Urinary bladder (tissue), 3 donors: ENCODE measurements at regions not wholly inside any gene's neighbourhood (a gene's known extent, or its start where the extent isn't known, plus 50 kb on each side); places are given as distances from the start of the nearest gene placed in this dataset.

Experiments
- DNase-seq: peaks from one replicate; pipeline ENCODE4 v3.0.0-alpha.2; 2015; ENCODE audit errors: extremely low spot score
- H3K27ac ChIP-seq: one replicate; pipeline ENCODE4 v1.5.1; 2013; ENCODE audit warnings: low read depth, mild to moderate bottlenecking, moderate library complexity
- H3K36me3 ChIP-seq: one replicate; pipeline ENCODE4 v1.6.1; 2013; ENCODE audit warnings: mild to moderate bottlenecking, moderate library complexity; ENCODE audit not compliant: insufficient read depth
- H3K4me1 ChIP-seq: one replicate; pipeline ENCODE4 v1.6.1; 2013; ENCODE audit warnings: mild to moderate bottlenecking, moderate library complexity; ENCODE audit not compliant: insufficient read depth
- H3K4me3 ChIP-seq: one replicate; pipeline ENCODE4 v1.5.1; 2013; ENCODE audit warnings: low read depth, low read length
- WGBS: extraction: QIAGEN DNeasy Blood & Tissue Kit; methylation state at CpG from one replicate; pipeline ENCODE4 v1.1.7; 2013; 5-methylcytosine and 5-hydroxymethylcytosine counted together
- donor health status: healthy with polysubstance abuse.
- donor health status: healthy.

GRCh38 chr1:178639326-178639725, 85.7 kb upstream of the RALGPS2 start:
- H3K4me1 ChIP-seq: no peaks in the 10 kb centered on the region
- no peak overlapping the region for H3K4me3 ChIP-seq
- no peak overlapping the region for H3K27ac ChIP-seq
- H3K36me3 ChIP-seq: no peaks in the 10 kb centered on the region
- DNase-seq: no peak

DNA sequence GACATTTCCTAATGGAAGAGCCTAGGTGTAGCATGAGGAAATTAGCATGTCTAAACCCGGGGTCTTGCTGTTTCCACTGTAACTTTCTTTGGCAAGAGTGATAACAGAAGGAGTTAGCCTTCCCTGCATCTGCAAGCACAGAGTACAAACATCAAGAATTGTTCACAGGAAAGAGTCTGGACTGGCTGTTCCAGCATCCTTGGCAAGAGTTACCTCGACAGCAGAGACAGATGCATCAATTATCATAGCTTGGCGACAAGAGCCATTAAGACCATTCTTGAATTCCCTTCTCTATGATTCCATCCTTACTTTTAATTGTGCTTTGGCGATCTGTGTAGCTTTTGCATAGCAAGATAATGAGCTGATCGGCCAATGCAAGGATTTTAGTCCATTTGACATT, 82.8 kb upstream of the RALGPS2 start:
- Histone ChIP-seq H3K4me1 (no peaks in the 10 kb centered on the region), H3K4me3 (no peak overlapping the region), H3K36me3 (no peaks in the 10 kb centered on the region), H3K27ac (no peak overlapping the region)
- no peak for DNase-seq
- WGBS: 59% methylated on average over 5 of the region's 5 CpGs

DNA sequence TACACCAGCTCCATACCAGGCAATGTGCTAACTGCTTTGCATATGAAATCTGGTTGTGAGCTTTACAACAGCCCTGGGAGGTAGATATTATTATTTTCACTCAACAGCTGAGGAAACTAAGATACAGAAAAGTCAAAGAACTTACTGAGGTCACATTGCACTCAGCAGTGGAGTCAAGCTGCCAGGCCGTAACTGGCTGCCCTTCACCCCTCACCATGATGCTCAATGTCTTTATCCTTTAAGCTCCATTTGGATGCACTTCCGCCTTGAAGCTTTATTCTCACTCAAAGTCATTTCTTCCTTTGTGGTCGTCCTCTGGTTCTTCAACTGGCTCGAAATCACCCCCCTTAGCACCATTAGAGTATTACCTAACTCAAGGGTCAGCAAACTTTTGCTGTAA, 81.7 kb upstream of the RALGPS2 start:
- H3K36me3 ChIP-seq: no peaks in the 10 kb centered on the region
- no peak for DNase-seq
- H3K27ac ChIP-seq: no peak overlapping the region
- no peak overlapping the region for H3K4me3 ChIP-seq
- no peaks in the 10 kb centered on the region for H3K4me1 ChIP-seq
- WGBS: 95% methylated on average over 4 of the region's 4 CpGs

GRCh38 chr1:178643831-178644230, 81.2 kb upstream of the RALGPS2 start:
- no peak overlapping the region for H3K27ac ChIP-seq
- no peaks in the 10 kb centered on the region for H3K36me3 ChIP-seq
- WGBS: 87% methylated on average over 6 of the region's 6 CpGs
- no peak overlapping the region for H3K4me3 ChIP-seq
- H3K4me1 ChIP-seq: no peaks in the 10 kb centered on the region
- DNase-seq: no peak

- Histone ChIP-seq H3K4me1 (no peaks in the 10 kb centered on the region), H3K36me3 (no peaks in the 10 kb centered on the region), H3K4me3 (no peak overlapping the region), H3K27ac (no peak overlapping the region)
- WGBS: 26% methylated on average over 4 of the region's 4 CpGs
- no peak for DNase-seq
Measured at GRCh38 chr1:178644308-178645120, 80.5 kb upstream of the RALGPS2 start.

DNA sequence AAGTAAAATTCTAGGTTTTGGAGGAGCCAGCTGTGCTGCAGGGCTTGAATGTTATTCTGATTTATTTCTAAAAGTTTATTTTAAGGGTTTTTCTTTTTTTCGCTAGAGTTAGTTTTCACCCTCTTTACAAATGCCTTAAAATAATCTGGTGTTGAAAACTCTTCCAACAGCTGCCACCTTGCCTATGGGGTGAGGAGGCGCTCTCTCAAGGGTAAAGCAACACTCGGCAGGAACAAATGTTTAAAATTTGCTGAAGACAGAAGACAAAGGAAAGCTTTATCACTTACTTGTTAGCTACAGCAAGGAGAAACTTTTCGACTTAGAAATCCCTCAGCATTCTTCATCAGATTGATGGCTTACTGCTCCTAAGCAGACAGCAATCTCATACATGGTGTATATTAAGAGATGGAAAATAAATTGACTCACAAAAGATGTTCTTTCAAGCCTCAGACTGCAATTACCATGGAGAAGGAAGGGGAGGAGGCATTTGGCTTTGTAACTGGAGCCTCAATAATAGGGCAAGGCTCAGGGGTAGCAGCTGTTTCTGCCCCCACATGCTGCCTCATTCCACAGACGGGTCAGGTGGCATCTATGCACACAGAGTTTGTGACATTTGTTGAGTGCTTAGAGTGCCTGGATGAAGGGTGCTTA, 79.8 kb upstream of the RALGPS2 start:
- Histone ChIP-seq H3K27ac (no peak overlapping the region), H3K4me1 (no peaks in the 10 kb centered on the region), H3K36me3 (no peaks in the 10 kb centered on the region), H3K4me3 (no peak overlapping the region)
- 64% methylated on average over 5 of the region's 5 CpGs for WGBS
- DNase-seq: no peak

DNA sequence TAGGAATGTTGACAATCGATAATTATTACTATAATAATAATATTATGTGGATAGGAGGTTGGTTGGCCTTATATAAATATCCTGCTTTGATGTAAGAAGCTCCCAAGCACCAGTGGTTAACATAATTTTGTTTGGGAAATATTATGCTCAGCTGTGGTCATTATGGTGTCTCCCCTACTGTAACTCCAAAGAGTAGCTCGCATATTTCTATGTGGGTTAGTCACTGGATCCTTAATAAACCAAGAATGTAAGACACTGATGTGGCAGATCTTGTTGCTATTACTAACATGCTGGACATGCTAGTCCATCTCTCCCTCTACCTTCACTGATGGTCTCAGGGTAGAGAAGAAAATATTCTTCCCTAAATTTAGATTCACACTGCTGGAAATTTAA, 79.2 kb upstream of the RALGPS2 start:
- 81% methylated on average over 2 of the region's 2 CpGs for WGBS
- H3K4me3 ChIP-seq: no peak overlapping the region
- DNase-seq: no peak
- no peaks in the 10 kb centered on the region for H3K36me3 ChIP-seq
- no peaks in the 10 kb centered on the region for H3K4me1 ChIP-seq
- no peak overlapping the region for H3K27ac ChIP-seq

DNA sequence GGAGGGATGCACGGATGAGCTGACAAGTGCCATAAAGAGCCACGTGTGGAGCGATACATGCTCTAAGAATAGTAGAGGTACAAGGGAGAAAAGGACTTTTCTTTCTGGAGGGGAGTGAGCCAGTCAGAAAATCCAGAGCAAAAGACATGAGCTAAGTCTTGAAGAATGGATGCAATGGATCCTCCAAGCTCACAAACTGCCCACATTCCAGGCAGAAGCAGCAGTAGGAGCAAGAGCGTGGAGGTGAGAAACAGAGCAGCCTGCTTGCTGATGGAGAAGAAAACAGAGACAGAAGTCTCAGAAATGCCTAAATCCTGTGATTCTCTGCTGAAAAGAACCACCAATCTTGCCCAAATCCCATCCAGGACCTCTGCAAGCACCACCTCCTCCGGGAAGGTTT, 78.2 kb upstream of the RALGPS2 start:
- Histone ChIP-seq H3K4me3 (no peak overlapping the region), H3K4me1 (no peaks in the 10 kb centered on the region), H3K27ac (no peak overlapping the region), H3K36me3 (no peaks in the 10 kb centered on the region)
- 93% methylated on average over 5 of the region's 5 CpGs for WGBS
- no peak for DNase-seq

DNA sequence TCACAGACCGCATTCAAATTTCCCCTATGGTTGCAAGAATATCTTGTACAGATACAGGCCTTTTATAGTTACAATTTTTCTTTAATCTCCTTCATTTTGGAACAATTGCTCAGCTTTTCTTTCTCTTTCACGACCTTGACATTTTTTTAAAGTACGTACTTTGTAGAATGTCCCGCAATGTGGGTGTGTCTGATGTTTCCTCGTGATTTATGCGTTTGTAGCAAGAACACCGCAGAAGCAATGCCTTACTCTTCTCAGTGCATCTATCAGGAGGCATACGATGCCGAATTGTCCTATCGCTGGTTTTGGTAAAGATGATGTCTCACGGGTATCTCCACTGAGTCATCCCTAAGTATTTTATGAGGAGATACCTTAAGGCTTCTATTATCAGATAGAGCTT, 76.9 kb upstream of the RALGPS2 start:
- 94% methylated on average over 11 of the region's 11 CpGs for WGBS
- Histone ChIP-seq H3K27ac (no peak overlapping the region), H3K4me1 (no peaks in the 10 kb centered on the region), H3K36me3 (no peaks in the 10 kb centered on the region), H3K4me3 (no peak overlapping the region)
- no peak for DNase-seq

DNA sequence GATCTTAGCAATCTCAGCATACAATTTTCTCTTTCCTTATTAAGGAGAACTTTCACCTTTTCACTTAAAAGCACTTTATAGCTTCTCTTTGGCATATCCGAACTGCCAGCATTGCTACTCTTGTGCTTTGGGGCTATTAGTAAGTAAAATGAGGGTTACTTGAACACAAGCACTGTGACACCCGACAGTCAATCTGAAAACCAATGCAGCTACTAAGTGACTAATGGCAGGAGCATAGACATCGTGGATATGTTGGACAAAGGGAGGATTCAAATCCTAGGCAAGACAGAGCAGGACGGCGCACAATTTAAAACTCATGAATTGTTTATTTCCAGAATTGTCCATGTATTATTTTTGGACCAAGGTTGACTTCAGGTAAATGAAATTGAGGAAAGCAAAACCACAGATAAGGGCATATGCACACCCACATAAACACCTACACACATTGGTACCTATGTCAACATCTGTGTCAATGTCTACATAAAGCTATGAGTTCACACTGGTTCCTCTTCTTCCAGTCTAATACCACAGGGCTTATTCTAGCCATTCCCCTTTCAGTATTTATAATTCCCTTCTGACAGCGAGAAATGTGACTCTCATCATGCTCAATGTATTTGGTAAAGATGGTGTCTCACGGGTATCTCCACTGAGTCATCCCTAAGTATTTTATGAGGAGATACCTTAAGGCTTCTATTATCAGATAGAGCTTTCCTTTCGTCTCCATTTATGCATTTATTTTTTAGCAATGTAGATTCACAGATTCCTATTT, 75.3 kb upstream of the RALGPS2 start:
- no peak overlapping the region for H3K27ac ChIP-seq
- no peak overlapping the region for H3K4me3 ChIP-seq
- no peaks in the 10 kb centered on the region for H3K4me1 ChIP-seq
- H3K36me3 ChIP-seq: no peaks in the 10 kb centered on the region
- no peak for DNase-seq
- WGBS: 91% methylated on average over 8 of the region's 8 CpGs

DNA sequence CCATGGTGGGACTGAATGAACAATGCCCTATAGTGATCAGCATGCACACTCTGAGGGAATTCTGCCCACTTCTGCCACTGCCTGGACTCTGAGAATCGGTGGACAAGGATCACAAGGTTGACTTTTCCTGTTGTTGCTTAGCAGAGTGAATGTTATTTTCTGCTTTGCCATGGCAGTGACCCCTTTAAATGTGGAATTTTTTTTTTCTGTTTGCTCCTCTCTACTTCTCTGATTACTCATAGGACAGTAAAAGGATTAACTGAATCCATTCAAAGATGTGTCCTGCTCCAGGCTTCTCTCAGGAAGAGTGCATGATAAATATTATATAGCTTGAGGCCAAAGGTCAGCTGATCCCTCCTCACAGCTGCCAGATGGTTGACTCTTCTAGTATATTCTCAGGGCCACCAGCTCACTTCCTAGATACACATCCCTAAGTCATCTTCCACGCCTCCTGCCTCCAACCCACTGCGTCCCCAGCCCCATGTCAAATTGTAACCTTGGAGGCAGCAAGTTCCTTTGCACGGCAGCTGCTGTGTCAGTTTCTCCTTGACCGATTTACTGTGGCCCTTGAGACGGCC, 74.0 kb upstream of the RALGPS2 start:
- Histone ChIP-seq H3K27ac (no peak overlapping the region), H3K36me3 (no peaks in the 10 kb centered on the region), H3K4me3 (no peak overlapping the region), H3K4me1 (no peaks in the 10 kb centered on the region)
- DNase-seq: no peak
- 41% methylated on average over 6 of the region's 6 CpGs for WGBS

GRCh38 chr1:178651742-178652141, 73.3 kb upstream of the RALGPS2 start:
- 16% methylated on average over 9 of the region's 9 CpGs for WGBS
- no peak overlapping the region for H3K27ac ChIP-seq

DNA sequence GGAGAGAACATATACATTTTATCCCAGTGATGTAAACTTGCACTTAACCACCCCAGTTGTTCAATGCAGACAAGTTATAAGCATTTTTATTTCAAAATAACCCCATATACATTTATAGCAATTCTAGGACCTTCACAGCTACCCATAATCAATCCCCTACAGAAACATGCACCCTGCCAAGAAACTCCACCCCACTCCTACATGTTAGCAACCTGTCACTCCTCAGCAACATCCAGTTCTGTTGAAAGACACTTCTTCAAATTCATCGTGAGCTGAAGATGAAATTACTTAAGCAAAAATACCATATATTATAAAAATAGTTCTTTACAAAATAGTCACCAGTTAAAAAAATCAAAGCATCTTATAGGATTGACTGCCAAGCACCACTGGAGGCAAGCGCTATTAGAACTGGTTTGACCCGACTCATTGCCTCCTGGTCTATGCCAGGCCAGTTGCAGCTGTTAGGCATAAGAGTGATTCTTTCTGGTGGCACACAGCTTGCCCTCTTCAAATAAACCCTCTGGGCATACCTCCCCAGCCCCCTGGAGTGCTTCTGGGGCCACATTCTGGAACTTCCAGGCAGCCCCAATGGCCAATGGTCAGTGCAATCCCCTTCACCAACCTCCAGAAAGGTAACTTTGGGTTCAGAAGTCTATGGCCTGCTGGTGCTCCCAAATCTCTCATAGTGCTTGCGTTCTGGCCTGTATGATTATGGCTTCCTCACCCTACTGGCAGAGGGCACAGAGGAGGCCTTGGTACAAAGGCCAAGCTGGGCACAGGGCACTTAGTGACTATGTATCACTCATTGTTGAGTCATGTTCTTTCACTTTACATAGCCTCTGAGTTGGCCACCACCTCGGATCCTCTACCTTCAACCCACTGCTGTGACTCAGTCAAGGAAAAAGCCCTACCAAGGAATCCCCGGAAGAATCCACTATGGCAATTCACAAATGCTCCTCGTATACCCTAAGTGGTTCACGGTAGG, 72.2 kb upstream of the RALGPS2 start:
- H3K4me3 ChIP-seq: no peak overlapping the region
- H3K27ac ChIP-seq: no peak overlapping the region
- 94% methylated on average over 8 of the region's 8 CpGs for WGBS
- H3K4me1 ChIP-seq: no peaks in the 10 kb centered on the region
- DNase-seq: no peak
- H3K36me3 ChIP-seq: no peaks in the 10 kb centered on the region

More at GRCh38 chr1:178651742-178652141, 73.3 kb upstream of the RALGPS2 start:
- peak; percentile 73 for DNase-seq
- no peak overlapping the region for H3K4me3 ChIP-seq
- H3K4me1 ChIP-seq: no peaks in the 10 kb centered on the region
- H3K36me3 ChIP-seq: no peaks in the 10 kb centered on the region
